ENCODE measurements at regions not wholly inside any gene's neighbourhood (a gene's known extent, or its start where the extent isn't known, plus 50 kb on each side); places are given as distances from the start of the nearest gene placed in this dataset.

DNA sequence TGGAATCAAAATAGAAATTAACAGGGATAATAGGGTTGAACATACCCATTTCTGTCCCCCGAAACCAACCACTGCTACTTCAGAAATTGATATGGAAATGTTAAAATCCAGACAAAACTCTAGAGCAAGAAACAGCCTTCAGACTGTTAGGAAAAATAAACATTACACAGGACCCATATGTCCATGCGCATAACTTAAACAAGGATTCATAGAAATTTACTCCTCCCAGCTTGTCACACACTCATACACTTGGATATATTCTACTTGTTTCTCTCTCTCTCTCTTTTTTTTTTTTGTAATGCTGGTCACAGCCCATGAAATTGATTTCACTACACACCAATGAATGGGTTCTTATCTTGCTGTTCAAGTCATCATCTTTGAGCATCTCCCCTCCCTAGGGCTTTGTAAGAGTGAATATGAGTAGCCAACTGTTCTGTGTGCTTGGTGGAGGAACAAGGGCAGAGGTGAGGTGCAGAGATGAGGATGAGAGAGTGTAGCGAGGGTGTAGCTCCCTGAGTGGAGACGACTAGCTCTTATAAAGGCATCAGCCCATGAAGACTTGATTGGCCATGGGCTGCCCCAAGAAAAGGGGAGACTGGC is 61.8 kb upstream of the MLN start:
- H3K36me3 ChIP-seq (ENCODE audit: insufficient read depth, low read length) = no peaks in the 10 kb centered on the region
- H3K79me2 ChIP-seq (ENCODE audit: control insufficient read depth, insufficient read depth, low read length, unreplicated experiment) = no peaks in the 10 kb centered on the region
- H2AFZ ChIP-seq (ENCODE audit: low read length, unreplicated experiment) = no peak overlapping the region
- no peak overlapping the region for H3K4me3 ChIP-seq (ENCODE audit: low read depth, low read length)
- peaks cover 25% of the 10 kb centered on the region for H3K27me3 ChIP-seq (ENCODE audit: insufficient read depth, low read length)
- no peak overlapping the region for H3K27ac ChIP-seq (ENCODE audit: low read depth, low read length)
- peaks cover 3% of the 10 kb centered on the region for H3K4me1 ChIP-seq (ENCODE audit: control insufficient read depth, insufficient read depth, low read length, unreplicated experiment)

DNA sequence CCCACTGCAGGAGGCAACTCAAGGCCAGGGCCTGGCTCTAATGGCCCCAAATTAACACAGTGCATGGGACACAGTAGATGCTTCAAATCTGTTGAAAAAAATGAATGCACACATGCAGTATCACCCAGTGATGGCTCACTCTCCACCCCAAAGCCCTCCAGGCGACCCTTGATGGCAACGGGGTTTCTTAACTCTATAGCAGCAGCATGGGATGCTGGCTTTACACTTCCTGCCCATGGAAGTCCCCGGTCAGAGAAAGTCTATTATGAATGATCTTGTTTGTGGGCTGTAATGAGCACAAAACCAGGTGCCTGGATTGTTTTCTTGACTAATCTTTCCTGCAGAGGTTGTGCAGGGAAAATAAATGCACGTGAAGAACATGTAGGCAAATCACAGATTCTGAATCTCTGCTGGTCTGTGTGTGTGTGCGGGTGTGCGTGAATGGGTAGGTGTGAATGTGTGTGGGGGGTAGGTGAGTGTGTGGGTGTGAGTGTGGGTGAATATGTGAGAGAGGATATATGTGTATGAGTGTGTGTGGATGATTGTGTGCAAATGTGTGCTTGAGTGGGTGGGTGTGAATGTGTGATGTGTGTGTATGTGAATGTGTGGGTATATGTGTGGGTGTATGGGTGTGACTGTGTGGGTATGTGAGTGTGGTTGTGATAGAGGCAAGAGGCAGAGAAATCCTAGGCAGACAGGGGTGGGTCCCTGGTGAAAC is 60.1 kb upstream of the MLN start:
- H3K4me3 ChIP-seq (ENCODE audit: low read depth, low read length) = no peak overlapping the region
- no peak overlapping the region for H2AFZ ChIP-seq (ENCODE audit: low read length, unreplicated experiment)
- H3K4me1 ChIP-seq (ENCODE audit: control insufficient read depth, insufficient read depth, low read length, unreplicated experiment) = peaks cover 3% of the 10 kb centered on the region
- no peak overlapping the region for H3K27ac ChIP-seq (ENCODE audit: low read depth, low read length)
- no peaks in the 10 kb centered on the region for H3K36me3 ChIP-seq (ENCODE audit: insufficient read depth, low read length)
- no peaks in the 10 kb centered on the region for H3K79me2 ChIP-seq (ENCODE audit: control insufficient read depth, insufficient read depth, low read length, unreplicated experiment)
- H3K27me3 ChIP-seq (ENCODE audit: insufficient read depth, low read length) = peaks cover 19% of the 10 kb centered on the region

DNA sequence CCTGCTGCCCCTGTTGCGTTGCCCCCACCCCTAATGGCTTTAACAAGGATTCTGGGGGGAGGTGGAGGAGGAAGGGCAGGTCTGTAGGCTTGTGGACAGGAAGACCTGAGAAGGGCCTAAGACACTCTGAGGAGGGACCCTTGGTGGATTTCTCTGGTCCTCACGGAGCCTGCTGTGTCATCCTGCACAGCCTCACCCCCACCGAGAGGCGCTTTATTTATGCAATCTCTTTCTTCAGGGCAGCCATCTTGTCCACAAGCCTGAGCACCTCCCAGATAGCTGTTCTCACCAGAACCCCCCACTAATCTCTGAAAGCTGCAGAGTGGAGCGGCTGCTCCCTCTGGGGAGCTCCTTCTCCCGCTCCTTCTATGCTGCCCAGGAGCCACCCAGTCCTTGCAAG is 59.3 kb upstream of the MLN start:
- H3K27ac ChIP-seq (ENCODE audit: low read depth, low read length) = no peak overlapping the region
- no peak overlapping the region for H2AFZ ChIP-seq (ENCODE audit: low read length, unreplicated experiment)
- no peak overlapping the region for H3K4me3 ChIP-seq (ENCODE audit: low read depth, low read length)
- H3K79me2 ChIP-seq (ENCODE audit: control insufficient read depth, insufficient read depth, low read length, unreplicated experiment) = no peaks in the 10 kb centered on the region
- H3K36me3 ChIP-seq (ENCODE audit: insufficient read depth, low read length) = no peaks in the 10 kb centered on the region
- peaks cover 19% of the 10 kb centered on the region for H3K27me3 ChIP-seq (ENCODE audit: insufficient read depth, low read length)
- peaks cover 6% of the 10 kb centered on the region for H3K4me1 ChIP-seq (ENCODE audit: control insufficient read depth, insufficient read depth, low read length, unreplicated experiment)

DNA sequence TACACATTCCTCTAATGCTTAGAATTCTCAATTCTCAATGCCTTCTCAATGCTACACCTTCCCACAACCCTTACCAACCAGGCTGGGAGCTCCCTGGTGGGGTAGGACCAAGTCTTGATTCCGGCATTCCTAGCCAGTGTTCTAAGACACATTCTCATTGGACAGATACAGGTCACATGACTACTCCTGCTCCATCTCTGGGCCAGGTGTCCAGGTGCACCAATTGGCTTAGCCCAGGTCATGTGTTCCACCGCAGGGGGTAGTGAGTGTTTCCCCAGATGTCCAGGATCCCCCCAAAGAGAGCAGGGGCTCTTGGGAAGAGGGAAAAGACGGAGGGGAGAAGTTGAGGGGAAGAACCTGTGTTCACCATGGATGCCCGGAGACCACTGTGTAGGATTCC is 58.7 kb upstream of the MLN start:
- H2AFZ ChIP-seq (ENCODE audit: low read length, unreplicated experiment) = no peak overlapping the region
- H3K27me3 ChIP-seq (ENCODE audit: insufficient read depth, low read length) = peaks cover 19% of the 10 kb centered on the region
- H3K36me3 ChIP-seq (ENCODE audit: insufficient read depth, low read length) = no peaks in the 10 kb centered on the region
- H3K4me1 ChIP-seq (ENCODE audit: control insufficient read depth, insufficient read depth, low read length, unreplicated experiment) = peaks cover 11% of the 10 kb centered on the region
- no peak overlapping the region for H3K4me3 ChIP-seq (ENCODE audit: low read depth, low read length)
- H3K79me2 ChIP-seq (ENCODE audit: control insufficient read depth, insufficient read depth, low read length, unreplicated experiment) = no peaks in the 10 kb centered on the region
- H3K27ac ChIP-seq (ENCODE audit: low read depth, low read length) = no peak overlapping the region

DNA sequence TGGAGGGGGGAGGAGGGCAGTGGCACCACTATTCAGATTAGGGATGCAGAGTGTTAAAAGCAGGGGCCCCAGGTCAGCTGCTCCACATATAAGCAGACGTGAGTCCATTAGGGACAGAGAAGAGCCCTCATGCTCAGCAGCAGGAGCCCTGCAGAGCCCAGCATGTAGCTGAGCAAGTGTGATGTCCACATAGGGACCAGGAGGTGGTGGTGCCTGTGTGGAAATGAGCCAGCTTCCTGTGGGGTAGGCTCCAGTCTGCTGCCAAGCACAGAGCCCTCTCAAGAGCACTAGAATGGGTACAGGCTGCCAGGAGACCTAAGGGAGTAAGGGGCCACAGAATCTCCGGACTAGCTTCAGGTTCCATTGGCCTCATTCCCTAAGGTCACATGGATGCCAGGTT is 57.9 kb upstream of the MLN start:
- peaks cover 17% of the 10 kb centered on the region for H3K4me1 ChIP-seq (ENCODE audit: control insufficient read depth, insufficient read depth, low read length, unreplicated experiment)
- no peaks in the 10 kb centered on the region for H3K36me3 ChIP-seq (ENCODE audit: insufficient read depth, low read length)
- no peaks in the 10 kb centered on the region for H3K79me2 ChIP-seq (ENCODE audit: control insufficient read depth, insufficient read depth, low read length, unreplicated experiment)
- no peak overlapping the region for H3K4me3 ChIP-seq (ENCODE audit: low read depth, low read length)
- H3K27ac ChIP-seq (ENCODE audit: low read depth, low read length) = no peak overlapping the region
- H2AFZ ChIP-seq (ENCODE audit: low read length, unreplicated experiment) = no peak overlapping the region
- H3K27me3 ChIP-seq (ENCODE audit: insufficient read depth, low read length) = peaks cover 19% of the 10 kb centered on the region

DNA sequence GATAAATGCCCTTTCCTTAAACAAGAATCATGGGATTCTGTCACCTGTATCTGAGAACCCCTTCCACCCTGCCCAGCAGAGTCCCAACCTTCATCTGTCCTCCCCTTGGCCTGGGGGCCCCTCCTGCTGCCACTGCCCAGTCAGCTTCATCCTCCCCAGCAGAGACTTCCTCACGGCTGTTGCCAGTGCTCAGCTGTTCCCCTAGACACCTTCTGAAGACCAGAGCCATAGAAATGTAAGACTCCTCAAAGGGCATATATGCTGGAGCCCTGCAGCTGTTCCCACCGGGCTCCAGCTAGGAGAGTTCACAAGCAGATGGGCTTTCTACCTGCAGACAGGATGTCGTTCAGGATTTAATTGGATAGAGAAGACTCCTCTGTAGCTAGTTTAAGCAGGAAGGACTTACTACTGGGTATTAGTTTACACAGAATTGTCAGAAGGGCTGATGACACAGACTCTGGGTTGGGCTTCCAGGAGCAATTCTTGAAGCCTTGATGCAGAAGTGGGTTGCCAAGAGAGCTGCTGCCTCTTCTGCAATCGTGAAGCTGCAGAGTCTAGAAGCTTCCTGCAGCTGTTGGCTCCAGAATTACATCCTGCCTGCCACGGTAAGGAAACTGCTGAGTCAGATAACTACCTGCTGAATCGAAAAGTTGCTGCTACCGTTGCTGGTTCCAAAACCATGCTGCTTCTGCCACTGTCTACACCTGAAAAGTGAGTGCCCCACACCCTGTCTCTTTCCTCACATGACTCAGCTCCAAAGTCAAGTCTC is 57.1 kb upstream of the MLN start:
- Histone ChIP-seq H3K79me2 (ENCODE audit: control insufficient read depth, insufficient read depth, low read length, unreplicated experiment) (no peaks in the 10 kb centered on the region), H2AFZ (ENCODE audit: low read length, unreplicated experiment) (no peak overlapping the region), H3K36me3 (ENCODE audit: insufficient read depth, low read length) (no peaks in the 10 kb centered on the region), H3K4me3 (ENCODE audit: low read depth, low read length) (no peak overlapping the region), H3K27me3 (ENCODE audit: insufficient read depth, low read length) (peaks cover 19% of the 10 kb centered on the region), H3K4me1 (ENCODE audit: control insufficient read depth, insufficient read depth, low read length, unreplicated experiment) (peaks cover 17% of the 10 kb centered on the region), H3K27ac (ENCODE audit: low read depth, low read length) (no peak overlapping the region)

DNA sequence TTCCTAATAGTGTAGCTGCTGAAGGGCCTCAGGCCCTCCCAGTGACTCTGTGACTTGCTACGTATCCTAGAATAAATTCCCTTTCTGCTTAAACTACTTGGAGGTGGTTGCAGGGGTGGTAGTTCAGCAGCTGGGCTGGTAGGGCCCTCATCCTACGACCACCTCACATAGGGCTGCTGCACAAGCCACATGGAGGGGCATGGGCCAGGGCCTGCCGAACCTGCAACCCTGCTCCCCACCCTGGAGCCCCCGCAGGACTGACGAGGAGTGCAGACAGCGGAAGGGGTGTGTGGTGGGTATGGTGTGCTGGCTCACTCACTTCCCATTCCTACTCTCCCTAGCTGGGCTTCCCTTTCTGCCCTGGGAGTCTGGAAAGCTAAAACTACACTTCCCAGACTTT is 56.2 kb upstream of the MLN start:
- Histone ChIP-seq H3K27me3 (ENCODE audit: insufficient read depth, low read length) (peaks cover 13% of the 10 kb centered on the region), H3K79me2 (ENCODE audit: control insufficient read depth, insufficient read depth, low read length, unreplicated experiment) (no peaks in the 10 kb centered on the region), H3K4me3 (ENCODE audit: low read depth, low read length) (no peak overlapping the region), H2AFZ (ENCODE audit: low read length, unreplicated experiment) (no peak overlapping the region), H3K4me1 (ENCODE audit: control insufficient read depth, insufficient read depth, low read length, unreplicated experiment) (peaks cover 17% of the 10 kb centered on the region), H3K27ac (ENCODE audit: low read depth, low read length) (no peak overlapping the region), H3K36me3 (ENCODE audit: insufficient read depth, low read length) (no peaks in the 10 kb centered on the region)

DNA sequence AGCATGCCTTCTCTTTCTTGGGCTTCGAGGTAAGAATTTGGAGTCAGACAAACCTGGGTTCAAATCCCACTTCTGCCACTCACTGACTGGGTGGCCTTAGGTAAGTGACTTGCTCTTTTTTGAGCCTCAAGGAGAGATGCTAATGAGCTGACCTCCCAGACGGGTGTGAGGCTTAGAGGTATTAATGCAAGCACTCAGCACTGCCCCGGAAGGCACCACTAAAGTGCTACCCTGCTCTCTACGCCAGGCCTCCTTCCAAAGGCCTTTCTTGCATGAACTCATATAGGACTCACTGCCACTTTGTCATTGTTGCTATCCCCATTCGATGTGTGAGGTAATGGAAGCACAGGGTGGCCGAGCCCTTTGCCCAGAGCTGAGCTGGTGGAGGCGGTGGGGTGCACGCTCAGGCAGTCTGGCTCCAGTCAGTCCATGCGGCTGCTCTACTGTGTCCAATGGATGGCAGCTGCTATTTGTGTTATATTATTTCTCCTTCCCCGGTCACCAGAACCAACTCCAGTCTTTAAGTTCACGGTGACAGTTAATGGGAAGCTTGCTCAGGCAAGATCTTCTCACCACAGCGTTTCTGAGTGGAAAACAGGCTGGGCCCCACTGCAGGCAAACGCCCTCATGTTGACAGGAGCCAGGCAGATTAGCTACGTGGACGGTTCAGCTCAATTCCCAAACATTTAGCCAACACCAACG is 55.2 kb upstream of the MLN start:
- no peak overlapping the region for H3K4me3 ChIP-seq (ENCODE audit: low read depth, low read length)
- H2AFZ ChIP-seq (ENCODE audit: low read length, unreplicated experiment) = no peak overlapping the region
- no peak overlapping the region for H3K27ac ChIP-seq (ENCODE audit: low read depth, low read length)
- peaks cover 17% of the 10 kb centered on the region for H3K4me1 ChIP-seq (ENCODE audit: control insufficient read depth, insufficient read depth, low read length, unreplicated experiment)
- H3K36me3 ChIP-seq (ENCODE audit: insufficient read depth, low read length) = no peaks in the 10 kb centered on the region
- H3K27me3 ChIP-seq (ENCODE audit: insufficient read depth, low read length) = peaks cover 7% of the 10 kb centered on the region
- no peaks in the 10 kb centered on the region for H3K79me2 ChIP-seq (ENCODE audit: control insufficient read depth, insufficient read depth, low read length, unreplicated experiment)

DNA sequence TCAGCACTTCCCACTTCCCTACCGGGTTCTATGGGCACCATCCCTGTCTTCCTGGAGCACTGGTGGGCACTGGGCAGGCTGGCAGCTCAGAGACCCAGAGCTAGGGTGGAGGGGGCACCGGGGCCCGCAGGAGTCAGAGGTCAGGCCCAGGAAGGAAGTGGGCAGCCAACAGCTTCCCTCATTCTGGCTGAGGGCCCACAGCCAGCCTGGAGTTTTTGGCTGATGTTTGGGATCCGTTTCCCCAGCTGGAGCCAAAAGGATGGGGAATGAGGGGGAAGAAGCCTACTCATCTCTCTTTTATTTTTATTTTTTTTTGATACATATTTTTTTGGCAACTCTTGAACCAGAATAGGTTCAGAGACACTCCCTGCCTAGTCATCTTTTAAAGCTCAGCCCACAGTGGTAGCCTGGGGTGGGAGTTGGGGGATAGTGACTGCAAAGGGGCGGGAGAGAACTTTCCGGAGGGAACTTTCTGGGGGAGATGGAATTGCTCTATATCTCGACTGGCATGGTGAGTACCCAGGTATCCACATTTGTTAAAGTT is 54.2 kb upstream of the MLN start:
- Histone ChIP-seq H3K4me1 (ENCODE audit: control insufficient read depth, insufficient read depth, low read length, unreplicated experiment) (peaks cover 17% of the 10 kb centered on the region), H3K36me3 (ENCODE audit: insufficient read depth, low read length) (no peaks in the 10 kb centered on the region), H3K27me3 (ENCODE audit: insufficient read depth, low read length) (peaks cover 7% of the 10 kb centered on the region), H3K79me2 (ENCODE audit: control insufficient read depth, insufficient read depth, low read length, unreplicated experiment) (no peaks in the 10 kb centered on the region), H2AFZ (ENCODE audit: low read length, unreplicated experiment) (no peak overlapping the region), H3K27ac (ENCODE audit: low read depth, low read length) (no peak overlapping the region), H3K4me3 (ENCODE audit: low read depth, low read length) (no peak overlapping the region)

DNA sequence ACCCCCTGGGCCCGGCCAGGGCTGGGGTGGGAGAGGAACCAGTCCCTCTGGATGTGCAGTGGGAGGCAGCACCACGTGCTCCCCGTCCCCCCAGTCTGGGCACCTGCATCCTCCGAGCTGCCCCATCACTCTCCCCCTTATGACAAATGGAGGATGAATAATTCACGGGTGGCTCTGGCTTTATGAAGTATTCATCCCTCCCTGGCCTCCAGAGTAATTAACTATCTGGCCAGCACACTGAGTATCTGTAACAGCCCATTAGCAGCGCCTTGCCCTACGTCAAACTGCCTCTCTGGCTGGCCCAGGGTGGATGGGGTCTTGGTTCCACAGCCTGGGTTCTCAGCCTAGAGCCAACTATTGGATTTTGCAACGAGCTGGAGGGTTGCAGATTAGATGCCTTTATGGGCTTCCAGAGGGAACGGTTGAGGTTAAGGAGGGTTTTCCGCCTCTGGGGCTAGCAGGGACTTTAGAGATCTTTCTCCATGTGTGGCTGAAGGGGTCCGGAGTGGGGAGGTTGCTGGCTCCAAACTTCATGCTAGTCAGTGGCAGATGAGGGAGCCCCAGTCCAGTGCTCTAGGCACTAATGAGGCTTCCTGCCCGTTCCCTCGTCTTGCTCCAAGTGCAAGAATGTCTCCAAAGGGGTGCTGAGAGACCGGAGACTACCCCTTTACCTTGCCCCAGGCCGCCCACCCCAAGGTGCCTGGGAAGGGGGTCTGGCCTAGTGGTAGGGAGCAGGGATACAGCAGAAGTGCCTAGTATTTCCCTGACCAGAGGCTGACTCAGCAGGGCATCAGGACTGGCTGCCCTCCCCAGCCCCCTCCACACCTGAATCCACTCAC is 53.5 kb upstream of the MLN start:
- Histone ChIP-seq H2AFZ (ENCODE audit: low read length, unreplicated experiment) (no peak overlapping the region), H3K4me1 (ENCODE audit: control insufficient read depth, insufficient read depth, low read length, unreplicated experiment) (peaks cover 19% of the 10 kb centered on the region), H3K27ac (ENCODE audit: low read depth, low read length) (no peak overlapping the region), H3K4me3 (ENCODE audit: low read depth, low read length) (no peak overlapping the region), H3K36me3 (ENCODE audit: insufficient read depth, low read length) (no peaks in the 10 kb centered on the region), H3K27me3 (ENCODE audit: insufficient read depth, low read length) (peaks cover 4% of the 10 kb centered on the region), H3K79me2 (ENCODE audit: control insufficient read depth, insufficient read depth, low read length, unreplicated experiment) (no peaks in the 10 kb centered on the region)

All from ACC112 (cell line).